ENCODE measurements at regions not wholly inside any gene's neighbourhood (a gene's known extent, or its start where the extent isn't known, plus 50 kb on each side); places are given as distances from the start of the nearest gene placed in this dataset.

DNA sequence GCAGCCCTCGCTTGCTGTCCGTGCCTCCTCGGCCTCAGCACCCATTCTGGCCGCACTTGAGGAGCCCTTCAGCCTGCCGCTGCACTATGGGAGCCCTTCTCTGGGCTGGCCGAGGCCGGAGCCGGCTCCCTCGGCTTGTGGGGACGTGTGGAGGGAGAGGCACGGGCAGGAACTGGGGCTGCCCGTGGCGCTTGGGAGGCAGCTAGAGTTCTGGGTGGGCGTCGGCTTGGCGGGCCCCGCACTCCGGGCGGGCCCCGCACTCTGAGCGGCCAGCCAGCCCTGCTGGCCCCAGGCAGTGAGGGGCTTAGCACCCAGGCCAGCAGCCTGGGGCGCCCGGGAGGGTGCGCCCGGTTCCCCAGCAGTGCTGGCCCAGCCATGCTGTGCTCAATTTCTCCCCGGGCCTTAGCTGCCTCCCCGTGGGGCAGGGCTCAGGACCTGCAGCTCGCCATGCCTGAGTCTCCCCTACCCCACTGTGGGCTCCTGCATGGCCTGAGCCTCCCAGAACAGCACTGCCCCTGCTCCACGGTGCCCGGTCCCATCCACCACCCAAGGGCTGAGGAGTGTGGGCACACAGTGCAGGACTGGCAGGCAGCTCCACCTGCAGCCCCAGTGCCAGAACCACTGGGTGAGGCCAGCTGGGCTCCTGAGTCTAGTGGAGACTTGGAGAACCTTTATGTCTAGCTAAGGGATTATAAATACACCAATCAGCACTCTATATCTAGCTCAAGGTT is 240.0 kb upstream of the PRR20A start:
- no TSS peak for BruUV-seq (replicated peaks)
- Histone ChIP-seq H3K9me3 (ENCODE audit: low read length) (no peaks in the 10 kb centered on the region), H3K9ac (ENCODE audit: low read length) (no peak overlapping the region), H3K4me2 (ENCODE audit: low read length) (no peak overlapping the region), H3K4me3 (ENCODE audit: low read length) (no peak overlapping the region), H3K27ac (ENCODE audit: low read length) (no peak overlapping the region), H4K20me1 (ENCODE audit: low read length) (no peaks in the 10 kb centered on the region), H3K9me2 (replicated peaks; ENCODE audit: low read length) (no peaks in the 10 kb centered on the region), H3K27me3 (ENCODE audit: low read length) (no peaks in the 10 kb centered on the region), H3K36me3 (ENCODE audit: low read depth, low read length) (no peaks in the 10 kb centered on the region), H2AFZ (ENCODE audit: low read length) (no peak overlapping the region), H3F3A (ENCODE audit: low read length, unreplicated experiment) (no peaks in the 10 kb centered on the region), H3K79me2 (ENCODE audit: low read length) (no peaks in the 10 kb centered on the region), H3K4me1 (ENCODE audit: insufficient read depth, low read length) (no peaks in the 10 kb centered on the region)
- CTCF ChIA-PET: no interaction called here
- POLR2A ChIA-PET (ENCODE audit: unreplicated experiment): no interaction called here
- intact Hi-C loops (cut with micrococcal nuclease): no loop called here
- DNase-seq: no peak
- ATAC-seq: no peak
- TF ChIP-seq, protein P1, sequence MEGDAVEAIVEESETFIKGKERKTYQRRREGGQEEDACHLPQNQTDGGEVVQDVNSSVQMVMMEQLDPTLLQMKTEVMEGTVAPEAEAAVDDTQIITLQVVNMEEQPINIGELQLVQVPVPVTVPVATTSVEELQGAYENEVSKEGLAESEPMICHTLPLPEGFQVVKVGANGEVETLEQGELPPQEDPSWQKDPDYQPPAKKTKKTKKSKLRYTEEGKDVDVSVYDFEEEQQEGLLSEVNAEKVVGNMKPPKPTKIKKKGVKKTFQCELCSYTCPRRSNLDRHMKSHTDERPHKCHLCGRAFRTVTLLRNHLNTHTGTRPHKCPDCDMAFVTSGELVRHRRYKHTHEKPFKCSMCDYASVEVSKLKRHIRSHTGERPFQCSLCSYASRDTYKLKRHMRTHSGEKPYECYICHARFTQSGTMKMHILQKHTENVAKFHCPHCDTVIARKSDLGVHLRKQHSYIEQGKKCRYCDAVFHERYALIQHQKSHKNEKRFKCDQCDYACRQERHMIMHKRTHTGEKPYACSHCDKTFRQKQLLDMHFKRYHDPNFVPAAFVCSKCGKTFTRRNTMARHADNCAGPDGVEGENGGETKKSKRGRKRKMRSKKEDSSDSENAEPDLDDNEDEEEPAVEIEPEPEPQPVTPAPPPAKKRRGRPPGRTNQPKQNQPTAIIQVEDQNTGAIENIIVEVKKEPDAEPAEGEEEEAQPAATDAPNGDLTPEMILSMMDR (conservative IDR thresholded peaks at IDR 0.05; ENCODE audit: low read depth, low read length): no peak
- TF ChIP-seq EZH2 (IDR thresholded peaks at IDR 0.05; ENCODE audit: low read length, unreplicated experiment) (no peak), EZH2phosphoT487 (IDR thresholded peaks at IDR 0.05; ENCODE audit: borderline replicate concordance, low read length) (no peak)

DNA sequence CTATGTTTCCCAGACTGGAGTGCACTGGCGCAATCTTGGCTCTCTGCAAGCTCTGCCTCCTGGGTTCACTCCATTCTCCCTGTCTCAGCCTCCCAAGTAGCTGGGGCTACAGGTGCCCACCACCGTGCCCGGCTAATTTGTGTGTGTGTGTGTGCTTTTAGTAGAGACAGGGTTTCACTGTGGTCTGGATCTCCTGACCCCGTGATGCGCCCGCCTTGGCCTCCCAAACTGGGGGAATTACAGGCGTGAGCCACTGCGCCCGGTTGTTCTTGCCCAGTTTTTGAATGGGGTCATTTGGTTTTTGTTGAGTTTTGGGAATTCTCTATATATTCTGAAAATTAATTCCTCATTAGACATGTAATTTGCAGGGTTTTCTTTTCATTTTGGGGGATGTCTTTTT is 238.4 kb upstream of the PRR20A start:
- Histone ChIP-seq H3K27me3 (ENCODE audit: low read length) (no peaks in the 10 kb centered on the region), H3K36me3 (ENCODE audit: low read depth, low read length) (no peaks in the 10 kb centered on the region), H3K27ac (ENCODE audit: low read length) (no peak overlapping the region), H3K4me2 (ENCODE audit: low read length) (no peak overlapping the region), H3K79me2 (ENCODE audit: low read length) (no peaks in the 10 kb centered on the region), H3K9me2 (replicated peaks; ENCODE audit: low read length) (no peaks in the 10 kb centered on the region), H3K9ac (ENCODE audit: low read length) (no peak overlapping the region), H3K4me1 (ENCODE audit: insufficient read depth, low read length) (no peaks in the 10 kb centered on the region), H3K9me3 (ENCODE audit: low read length) (no peaks in the 10 kb centered on the region), H4K20me1 (ENCODE audit: low read length) (no peaks in the 10 kb centered on the region), H2AFZ (ENCODE audit: low read length) (no peak overlapping the region), H3K4me3 (ENCODE audit: low read length) (no peak overlapping the region), H3F3A (ENCODE audit: low read length, unreplicated experiment) (no peaks in the 10 kb centered on the region)
- BruUV-seq (replicated peaks): no TSS peak
- DNase-seq: no peak
- TF ChIP-seq, protein P1 (conservative IDR thresholded peaks at IDR 0.05; ENCODE audit: low read depth, low read length): no peak
- no peak for TF ChIP-seq EZH2phosphoT487 (IDR thresholded peaks at IDR 0.05; ENCODE audit: borderline replicate concordance, low read length)
- TF ChIP-seq EZH2 (IDR thresholded peaks at IDR 0.05; ENCODE audit: low read length, unreplicated experiment): no peak
- no peak for ATAC-seq
- POLR2A ChIA-PET (ENCODE audit: unreplicated experiment): no interaction called here
- CTCF ChIA-PET: no interaction called here
- intact Hi-C loops (cut with micrococcal nuclease): no loop called here

DNA sequence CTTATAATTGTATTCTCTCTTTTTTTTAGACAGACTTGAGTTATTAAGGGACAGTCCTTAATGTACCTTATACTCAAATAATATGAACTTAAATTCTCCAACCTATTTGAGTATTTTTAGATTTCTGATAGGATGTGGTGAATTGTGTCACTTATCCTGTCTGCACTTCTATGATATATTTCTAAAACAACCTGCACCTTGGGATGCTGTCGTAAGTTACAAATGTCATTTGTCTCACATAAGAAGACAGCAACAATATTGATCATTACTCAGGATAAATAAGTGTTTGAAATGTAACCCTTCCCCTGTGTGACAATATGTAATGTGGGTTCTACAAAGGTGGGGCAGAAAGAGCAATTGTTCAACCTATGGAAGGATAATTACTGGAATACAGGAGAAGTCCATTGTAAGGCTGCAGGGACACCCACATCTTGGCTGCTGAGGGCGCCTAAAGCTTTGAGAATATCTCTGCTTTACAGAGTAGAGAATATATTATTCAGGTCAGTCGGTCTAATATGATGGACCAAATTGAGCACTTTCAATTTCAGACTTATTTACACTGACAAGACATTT is 236.9 kb upstream of the PRR20A start:
- CTCF ChIA-PET: no interaction called here
- DNase-seq (no peak), ATAC-seq (no peak)
- H3K9ac ChIP-seq (ENCODE audit: low read length): no peak overlapping the region
- H3K4me1 ChIP-seq (ENCODE audit: insufficient read depth, low read length): no peaks in the 10 kb centered on the region
- H4K20me1 ChIP-seq (ENCODE audit: low read length): no peaks in the 10 kb centered on the region
- H3K36me3 ChIP-seq (ENCODE audit: low read depth, low read length): no peaks in the 10 kb centered on the region
- H3K4me3 ChIP-seq (ENCODE audit: low read length): no peak overlapping the region
- intact Hi-C loops (cut with micrococcal nuclease): no loop called here
- H3K27ac ChIP-seq (ENCODE audit: low read length): no peak overlapping the region
- no peaks in the 10 kb centered on the region for H3K9me2 ChIP-seq (replicated peaks; ENCODE audit: low read length)
- H3K27me3 ChIP-seq (ENCODE audit: low read length): no peaks in the 10 kb centered on the region
- TF ChIP-seq EZH2 (IDR thresholded peaks at IDR 0.05; ENCODE audit: low read length, unreplicated experiment): no peak
- no peak for TF ChIP-seq EZH2phosphoT487 (IDR thresholded peaks at IDR 0.05; ENCODE audit: borderline replicate concordance, low read length)
- TF ChIP-seq, protein P1 (conservative IDR thresholded peaks at IDR 0.05; ENCODE audit: low read depth, low read length): no peak
- H3K79me2 ChIP-seq (ENCODE audit: low read length): no peaks in the 10 kb centered on the region
- H3K9me3 ChIP-seq (ENCODE audit: low read length): no peaks in the 10 kb centered on the region
- H3K4me2 ChIP-seq (ENCODE audit: low read length): no peak overlapping the region
- H2AFZ ChIP-seq (ENCODE audit: low read length): no peak overlapping the region
- POLR2A ChIA-PET (ENCODE audit: unreplicated experiment): no interaction called here
- no peaks in the 10 kb centered on the region for H3F3A ChIP-seq (ENCODE audit: low read length, unreplicated experiment)
- no TSS peak for BruUV-seq (replicated peaks)

All from PC-3 (cell line).